A673 (cell line): ENCODE measurements at regions not wholly inside any gene's neighbourhood (a gene's known extent, or its start where the extent isn't known, plus 50 kb on each side); places are given as distances from the start of the nearest gene placed in this dataset.
"Not testable (repeated sequence)": the region's sequence is repeated elsewhere in the genome, so short reads cannot be mapped to it uniquely, and the experiment has no call there.

Experiments used
- BruUV-seq: library from RNA; stranded (reverse); fragments of 400-500 nt; replicated peaks from 2 replicates; lab custom pipeline; 2021; lab: Mats Ljungman, UMichigan
- CTCF ChIA-PET: fragments of 300-600 bp; sonication (Branson Sonifier 250); formaldehyde crosslinking; loops from one replicate; lab custom pipeline; 2022; ENCODE audit warnings: antibody characterized with exemption; lab: Charles Lee
- POLR2A ChIA-PET: fragments of 300-600 bp; sonication (Branson Sonifier 250); formaldehyde crosslinking; loops from one replicate; lab custom pipeline; 2022; ENCODE audit warnings: antibody characterized with exemption; ENCODE audit not compliant: low non-redundant PET; lab: Charles Lee
- DNase-seq: peaks from one replicate; pipeline ENCODE4 v3.0.0-alpha.2; 2015; ENCODE audit warnings: low spot score
- H3K27ac ChIP-seq: fragments of 200-600 bp; sonication (generic); 2 replicates; pipeline ENCODE4 v1.5.1; 2016; ENCODE audit warnings: mixed run types, low read depth, mild to moderate bottlenecking, mixed read lengths, antibody characterized with exemption, low read length; ENCODE audit not compliant: poor library complexity, severe bottlenecking
- H3K27me3 ChIP-seq: fragments of 200-600 bp; sonication (generic); replicated peaks from 2 replicates; pipeline ENCODE4 v1.6.1; 2017; ENCODE audit warnings: mixed run types, low read depth, mild to moderate bottlenecking, mixed read lengths, antibody characterized with exemption, low read length; ENCODE audit not compliant: insufficient read depth, poor library complexity
- H3K36me3 ChIP-seq: fragments of 200-600 bp; sonication (generic); 2 replicates; pipeline ENCODE4 v1.6.1; 2016; ENCODE audit warnings: mixed run types, mild to moderate bottlenecking, mixed read lengths, antibody characterized with exemption, low read length; ENCODE audit not compliant: insufficient read depth, poor library complexity, severe bottlenecking
- H3K4me1 ChIP-seq: fragments of 200-600 bp; sonication (generic); 2 replicates; pipeline ENCODE4 v1.6.1; 2017; ENCODE audit warnings: mixed run types, mild to moderate bottlenecking, mixed read lengths, antibody characterized with exemption, low read length; ENCODE audit not compliant: insufficient read depth, poor library complexity, severe bottlenecking
- H3K4me3 ChIP-seq: fragments of 200-600 bp; sonication (generic); 2 replicates; pipeline ENCODE4 v1.5.1; 2016; ENCODE audit warnings: low read depth, mixed run types, mild to moderate bottlenecking, mixed read lengths, low read length; ENCODE audit not compliant: poor library complexity, severe bottlenecking
- H3K9me3 ChIP-seq: fragments of 200-600 bp; sonication (generic); 2 replicates; pipeline ENCODE4 v1.6.1; 2016; ENCODE audit warnings: mixed run types, low read depth, mild to moderate bottlenecking, mixed read lengths, antibody characterized with exemption, low read length; ENCODE audit not compliant: poor library complexity, severe bottlenecking
- CTCF ChIP-seq: fragments of 300-800, 200-600 bp; sonication (generic); conservative IDR thresholded peaks from 2 replicates; pipeline ENCODE4 v1.5.1; 2017; ENCODE audit warnings: low read depth, mild to moderate bottlenecking, antibody characterized with exemption, low read length, moderate library complexity, mixed read lengths
- EZH2 ChIP-seq: fragments of 200-600 bp; sonication (generic); IDR thresholded peaks from 2 replicates; pipeline ENCODE4 v1.6.1; 2017; ENCODE audit warnings: borderline replicate concordance, low read depth, mild to moderate bottlenecking, mixed read lengths, antibody characterized with exemption, low read length; ENCODE audit not compliant: poor library complexity, severe bottlenecking
- intact Hi-C: fragments of 100-400 bp; cut with micrococcal nuclease; formaldehyde crosslinking; loops from one replicate; pipeline ENCODE4 v1.10.0; 2022; ENCODE audit not compliant: unreplicated experiment

- ChIA-PET CTCF (no interaction called here), POLR2A (no interaction called here)
- Histone ChIP-seq H3K36me3 (no peaks in the 10 kb centered on the region), H3K27me3 (no peaks in the 10 kb centered on the region), H3K4me3 (no peak overlapping the region), H3K27ac (no peak overlapping the region), H3K4me1 (no peaks in the 10 kb centered on the region), H3K9me3 (no peaks in the 10 kb centered on the region)
- BruUV-seq, result no TSS peak
- TF ChIP-seq EZH2 (no peak), CTCF (no peak)
- intact Hi-C loops, result no loop called here
- peak; percentile 55 for DNase-seq
Observed at GRCh38 chr11:107257710-107258109, 199.9 kb downstream of the CWF19L2 start.

- H3K36me3 ChIP-seq, CTCF ChIA-PET, H3K4me1 ChIP-seq, H3K9me3 ChIP-seq, H3K27ac ChIP-seq, H3K27me3 ChIP-seq, BruUV-seq, intact Hi-C loops, H3K4me3 ChIP-seq, POLR2A ChIA-PET, DNase-seq: not testable (repeated sequence)
Observed at GRCh38 chr11:107253661-107254060, 204.0 kb downstream of the CWF19L2 start.

GRCh38 chr11:107252429-107253161 is 205.0 kb downstream of the CWF19L2 start:
- ChIA-PET CTCF (no interaction called here), POLR2A (no interaction called here)
- Histone ChIP-seq H3K4me3 (no peak overlapping the region), H3K4me1 (no peaks in the 10 kb centered on the region), H3K36me3 (no peaks in the 10 kb centered on the region), H3K27ac (no peak overlapping the region), H3K27me3 (no peaks in the 10 kb centered on the region), H3K9me3 (no peaks in the 10 kb centered on the region)
- no peak for DNase-seq
- no TSS peak for BruUV-seq
- TF ChIP-seq EZH2, result no peak
- TF ChIP-seq CTCF, result no peak
- intact Hi-C loops, result no loop called here

GRCh38 chr11:107251298-107251697 is 206.3 kb downstream of the CWF19L2 start:
- POLR2A ChIA-PET, result no interaction called here
- BruUV-seq, result no TSS peak
- no peak for DNase-seq
- intact Hi-C loops, result no loop called here
- no peak overlapping the region for H3K27ac ChIP-seq
- H3K36me3 ChIP-seq, result no peaks in the 10 kb centered on the region
- H3K27me3 ChIP-seq, result no peaks in the 10 kb centered on the region
- H3K4me1 ChIP-seq, result no peaks in the 10 kb centered on the region
- no peak overlapping the region for H3K4me3 ChIP-seq
- CTCF ChIA-PET, result no interaction called here
- H3K9me3 ChIP-seq, result no peaks in the 10 kb centered on the region
- TF ChIP-seq EZH2 (no peak), CTCF (no peak)
